ENCODE measurements at regions not wholly inside any gene's neighbourhood (a gene's known extent, or its start where the extent isn't known, plus 50 kb on each side); places are given as distances from the start of the nearest gene placed in this dataset.

DNA sequence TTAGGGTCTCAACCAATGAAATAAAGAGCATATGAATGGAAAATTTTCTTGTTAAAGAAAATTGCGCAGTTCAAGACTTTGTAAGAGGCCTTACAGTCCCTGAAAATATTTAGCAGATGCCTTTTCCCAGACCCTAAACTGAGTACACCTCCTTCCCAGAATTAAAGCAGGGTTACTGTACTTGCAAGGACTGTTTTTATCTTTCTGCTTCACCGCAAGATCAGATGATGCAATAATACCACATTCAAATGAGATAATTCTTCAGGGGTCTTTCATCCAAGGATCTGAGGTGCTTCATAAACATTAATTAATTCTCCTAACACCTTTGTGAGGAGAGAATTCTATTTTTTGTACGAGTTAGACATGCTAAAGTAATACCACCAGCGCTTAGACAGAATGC lies 1071.8 kb upstream of the PIK3C3 start:
- H3K4me1 ChIP-seq (ENCODE audit: insufficient read depth, low read length, poor library complexity, severe bottlenecking), result no peaks in the 10 kb centered on the region
- no TSS peak for BruUV-seq (replicated peaks)
- no peaks in the 10 kb centered on the region for H3K36me3 ChIP-seq (ENCODE audit: insufficient read depth, low read length)
- ChIA-PET POLR2A (no interaction called here), CTCF (ENCODE audit: unreplicated experiment) (no interaction called here)
- intact Hi-C loops (cut with micrococcal nuclease; ENCODE audit: unreplicated experiment), result no loop called here
- H3K79me2 ChIP-seq (ENCODE audit: insufficient read depth, low read depth, low read length), result no peaks in the 10 kb centered on the region
- no peaks in the 10 kb centered on the region for H3K9me3 ChIP-seq (ENCODE audit: low read length)
- H3K4me3 ChIP-seq (ENCODE audit: low read depth, low read length, poor library complexity, severe bottlenecking), result no peak overlapping the region
- H3K4me2 ChIP-seq (ENCODE audit: low read length), result no peak overlapping the region
- TF ChIP-seq EZH2phosphoT487 (IDR thresholded peaks at IDR 0.05; ENCODE audit: borderline replicate concordance, low read depth, low read length) (no peak), CTCF (conservative IDR thresholded peaks at IDR 0.05; ENCODE audit: low read length) (no peak)
- no peak overlapping the region for H2AFZ ChIP-seq (ENCODE audit: low read length)
- no peak overlapping the region for H3K27ac ChIP-seq (ENCODE audit: low read depth, low read length, poor library complexity, severe bottlenecking)
- no peaks in the 10 kb centered on the region for H3K9me2 ChIP-seq (ENCODE audit: insufficient read depth, low read length)
- no peaks in the 10 kb centered on the region for H4K20me1 ChIP-seq (ENCODE audit: insufficient read depth, low read length)
- DNase-seq (ENCODE audit: low spot score), result no peak

DNA sequence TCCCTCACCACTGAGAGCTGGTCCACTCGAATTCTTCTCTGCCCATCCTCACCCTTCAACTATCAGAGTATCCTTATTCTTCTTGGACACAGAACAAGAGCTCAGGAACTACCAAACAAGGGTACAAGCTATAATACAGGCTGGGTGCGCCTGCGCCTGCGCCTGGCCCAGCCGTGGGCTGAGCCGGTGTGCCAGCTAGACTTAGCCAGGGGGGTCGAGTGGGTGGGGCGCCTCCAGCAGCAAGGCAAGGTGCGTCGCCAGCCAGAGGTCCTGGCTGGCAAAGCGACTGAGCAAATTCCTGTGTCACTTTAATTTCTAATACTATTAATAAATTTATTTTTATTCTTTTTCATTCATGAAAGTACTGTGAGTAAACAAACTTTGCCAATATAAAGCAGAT lies 1072.6 kb upstream of the PIK3C3 start:
- CTCF ChIA-PET (ENCODE audit: unreplicated experiment), result no interaction called here
- Histone ChIP-seq H3K9me2 (ENCODE audit: insufficient read depth, low read length) (no peaks in the 10 kb centered on the region), H2AFZ (ENCODE audit: low read length) (no peak overlapping the region), H3K4me2 (ENCODE audit: low read length) (no peak overlapping the region), H3K27ac (ENCODE audit: low read depth, low read length, poor library complexity, severe bottlenecking) (no peak overlapping the region), H3K4me3 (ENCODE audit: low read depth, low read length, poor library complexity, severe bottlenecking) (no peak overlapping the region), H3K36me3 (ENCODE audit: insufficient read depth, low read length) (no peaks in the 10 kb centered on the region), H4K20me1 (ENCODE audit: insufficient read depth, low read length) (no peaks in the 10 kb centered on the region), H3K9me3 (ENCODE audit: low read length) (no peaks in the 10 kb centered on the region), H3K4me1 (ENCODE audit: insufficient read depth, low read length, poor library complexity, severe bottlenecking) (no peaks in the 10 kb centered on the region), H3K79me2 (ENCODE audit: insufficient read depth, low read depth, low read length) (no peaks in the 10 kb centered on the region)
- TF ChIP-seq EZH2phosphoT487 (IDR thresholded peaks at IDR 0.05; ENCODE audit: borderline replicate concordance, low read depth, low read length) (no peak), CTCF (conservative IDR thresholded peaks at IDR 0.05; ENCODE audit: low read length) (no peak)
- DNase-seq (ENCODE audit: low spot score), result no peak
- POLR2A ChIA-PET, result no interaction called here
- intact Hi-C loops (cut with micrococcal nuclease; ENCODE audit: unreplicated experiment), result no loop called here
- no TSS peak for BruUV-seq (replicated peaks)

DNA sequence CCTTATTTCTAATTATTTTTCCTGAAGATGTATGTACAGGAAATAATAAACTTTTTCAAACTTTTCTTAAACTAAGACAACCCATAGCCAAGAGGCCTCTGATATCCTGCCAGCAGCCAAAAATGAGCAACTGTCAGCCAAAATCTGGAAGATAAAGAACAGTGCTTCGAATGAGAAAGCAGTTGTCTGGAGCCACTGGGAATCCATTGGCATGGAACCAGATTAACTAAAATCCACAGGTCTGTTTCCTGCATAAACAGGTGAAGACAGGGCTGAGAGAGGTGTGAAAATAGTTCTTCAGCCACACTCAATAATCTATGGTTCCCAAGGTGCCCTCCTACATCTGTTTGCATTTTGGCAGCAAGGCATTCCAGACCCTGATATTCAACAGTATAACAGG lies 1076.7 kb upstream of the PIK3C3 start:
- no peaks in the 10 kb centered on the region for H4K20me1 ChIP-seq (ENCODE audit: insufficient read depth, low read length)
- BruUV-seq (replicated peaks), result no TSS peak
- no peaks in the 10 kb centered on the region for H3K79me2 ChIP-seq (ENCODE audit: insufficient read depth, low read depth, low read length)
- ChIA-PET CTCF (ENCODE audit: unreplicated experiment) (no interaction called here), POLR2A (no interaction called here)
- TF ChIP-seq EZH2phosphoT487 (IDR thresholded peaks at IDR 0.05; ENCODE audit: borderline replicate concordance, low read depth, low read length) (no peak), CTCF (conservative IDR thresholded peaks at IDR 0.05; ENCODE audit: low read length) (no peak)
- intact Hi-C loops (cut with micrococcal nuclease; ENCODE audit: unreplicated experiment), result no loop called here
- H3K4me3 ChIP-seq (ENCODE audit: low read depth, low read length, poor library complexity, severe bottlenecking), result no peak overlapping the region
- no peak overlapping the region for H2AFZ ChIP-seq (ENCODE audit: low read length)
- H3K4me2 ChIP-seq (ENCODE audit: low read length), result no peak overlapping the region
- no peaks in the 10 kb centered on the region for H3K36me3 ChIP-seq (ENCODE audit: insufficient read depth, low read length)
- H3K4me1 ChIP-seq (ENCODE audit: insufficient read depth, low read length, poor library complexity, severe bottlenecking), result no peaks in the 10 kb centered on the region
- H3K9me2 ChIP-seq (ENCODE audit: insufficient read depth, low read length), result no peaks in the 10 kb centered on the region
- H3K9me3 ChIP-seq (ENCODE audit: low read length), result no peaks in the 10 kb centered on the region
- DNase-seq (ENCODE audit: low spot score), result no peak
- H3K27ac ChIP-seq (ENCODE audit: low read depth, low read length, poor library complexity, severe bottlenecking), result no peak overlapping the region
